Cerebellar cortex (tissue), 1 donor: ENCODE measurements at regions not wholly inside any gene's neighbourhood (a gene's known extent, or its start where the extent isn't known, plus 50 kb on each side); places are given as distances from the start of the nearest gene placed in this dataset.
"Not testable (repeated sequence)": the region's sequence is repeated elsewhere in the genome, so short reads cannot be mapped to it uniquely, and the experiment has no call there.

Experiments used
- DNase-seq: peaks from one replicate; pipeline ENCODE4 v3.0.0-alpha.2; 2015; ENCODE audit warnings: low spot score

GRCh38 chr9:63812822-63813221 lies 1472.2 kb downstream of the FOXD4L5 start:
- not testable (repeated sequence) for DNase-seq

- DNase-seq: not testable (repeated sequence)
Observed at GRCh38 chr9:63804205-63804604, 1480.8 kb downstream of the FOXD4L5 start.

- DNase-seq: not testable (repeated sequence)
Observed at GRCh38 chr9:63794081-63794685, 1490.8 kb downstream of the FOXD4L5 start.

- not testable (repeated sequence) for DNase-seq
Observed at GRCh38 chr9:63787454-63787853, 1497.6 kb downstream of the FOXD4L5 start.

GRCh38 chr9:63785059-63785458 lies 1500.0 kb downstream of the FOXD4L5 start:
- not testable (repeated sequence) for DNase-seq

GRCh38 chr9:63784421-63784820 lies 1500.6 kb downstream of the FOXD4L5 start:
- not testable (repeated sequence) for DNase-seq

GRCh38 chr9:63781817-63782439 lies 1503.1 kb downstream of the FOXD4L5 start:
- not testable (repeated sequence) for DNase-seq

- DNase-seq: peak; percentile 1
Observed at GRCh38 chr9:63781390-63781789, 1503.6 kb downstream of the FOXD4L5 start.

GRCh38 chr9:63776220-63776619 lies 1508.8 kb downstream of the FOXD4L5 start:
- DNase-seq: not testable (repeated sequence)

GRCh38 chr9:63775092-63775426 lies 1510.0 kb downstream of the FOXD4L5 start:
- not testable (repeated sequence) for DNase-seq

GRCh38 chr9:63774369-63775091 lies 1510.5 kb downstream of the FOXD4L5 start:
- not testable (repeated sequence) for DNase-seq

- DNase-seq: not testable (repeated sequence)
Observed at GRCh38 chr9:63762230-63762629, 1522.8 kb downstream of the FOXD4L5 start.

- DNase-seq: not testable (repeated sequence)
Observed at GRCh38 chr9:63729021-63729420, 1556.0 kb downstream of the FOXD4L5 start.

GRCh38 chr9:63728287-63728686 lies 1556.7 kb downstream of the FOXD4L5 start:
- DNase-seq: no peak

GRCh38 chr9:63708285-63708684 lies 1576.7 kb downstream of the FOXD4L5 start:
- DNase-seq: not testable (repeated sequence)

- not testable (repeated sequence) for DNase-seq
Observed at GRCh38 chr9:63704456-63704855, 1580.6 kb downstream of the FOXD4L5 start.

- peak; percentile 0 for DNase-seq
Observed at GRCh38 chr9:63703670-63704069, 1581.3 kb downstream of the FOXD4L5 start.

- not testable (repeated sequence) for DNase-seq
Observed at GRCh38 chr9:63703138-63703665, 1581.8 kb downstream of the FOXD4L5 start.
